Endothelial cell of umbilical vein (primary cell): ENCODE measurements at regions not wholly inside any gene's neighbourhood (a gene's known extent, or its start where the extent isn't known, plus 50 kb on each side); places are given as distances from the start of the nearest gene placed in this dataset.

ENCODE experiments used
- BruUV-seq: library from RNA; stranded (reverse); fragments of 400-500 nt; replicated peaks from 2 replicates; lab custom pipeline; 2021; lab: Mats Ljungman, UMichigan
- CTCF ChIA-PET: fragments of 300-600, 350-600 bp; sonication (Branson Sonifier 250); formaldehyde crosslinking; loops from one replicate; lab custom pipeline; 2021; ENCODE audit warnings: antibody characterized with exemption, inconsistent platforms; lab: Charles Lee
- POLR2A ChIA-PET: fragments of 300-600, 350-600 bp; sonication (Branson Sonifier 250); formaldehyde crosslinking; loops from one replicate; lab custom pipeline; 2021; ENCODE audit warnings: antibody characterized with exemption, inconsistent platforms; lab: Charles Lee
- DNase-seq: peaks from one replicate; pipeline ENCODE4 v3.0.0-alpha.2; 2011; ENCODE audit warnings: low read depth, low spot score
- FAIRE-seq: peaks from 2 replicates; lab custom pipeline; 2011; peaks lifted over from hg19 to GRCh38; lab: Jason Lieb, UNC
- H2AFZ ChIP-seq: 2 replicates; pipeline ENCODE4 v1.6.0; 2012; ENCODE audit warnings: low read depth, low read length, control low read depth, inconsistent platforms
- H3K27ac ChIP-seq: 2 replicates; pipeline ENCODE4 v1.5.1; 2011; ENCODE audit warnings: low read depth, mild to moderate bottlenecking, control low read depth, low read length, moderate library complexity; ENCODE audit not compliant: insufficient read depth
- H3K27me3 ChIP-seq, 2 experiments: 2 replicates each; pipeline versions ENCODE4 v1.6.0 to v1.6.1; 2011; ENCODE audit warnings: low read length in 2 of 2, mixed read lengths in 1 of 2; ENCODE audit not compliant: control insufficient read depth in 2 of 2, insufficient read depth in 2 of 2
- H3K36me3 ChIP-seq, 2 experiments: 2 replicates in 1 of 2; 3 replicates in 1 of 2; pipeline ENCODE4 v1.5.1; 2011; ENCODE audit warnings: low read length in 2 of 2, mild to moderate bottlenecking in 1 of 2, moderate library complexity in 1 of 2; ENCODE audit not compliant: control insufficient read depth in 2 of 2, insufficient read depth in 2 of 2; ENCODE audit errors: extremely low read depth in 1 of 2
- H3K4me1 ChIP-seq: 3 replicates; pipeline ENCODE4 v1.5.1; 2011; ENCODE audit warnings: mild to moderate bottlenecking, low read length; ENCODE audit not compliant: control insufficient read depth, insufficient read depth; ENCODE audit errors: extremely low read depth
- H3K4me2 ChIP-seq: 2 replicates; pipeline ENCODE4 v1.6.1; 2011; ENCODE audit warnings: low read length, control low read depth, mixed read lengths; ENCODE audit not compliant: insufficient read depth
- H3K4me3 ChIP-seq, 3 experiments: fragments of 200-600 bp in 1 of 3; sonication (generic), shearing (Covaris generic) in 1 of 3; replicated peaks in 1 of 3; 2 replicates each; pipeline ENCODE4 v1.5.1; 2011 to 2016; ENCODE audit warnings: control low read depth in 3 of 3, low read length in 3 of 3, mild to moderate bottlenecking in 2 of 3, inconsistent platforms in 1 of 3, low read depth in 1 of 3, moderate library complexity in 1 of 3; ENCODE audit not compliant: insufficient read depth in 1 of 3
- H3K79me2 ChIP-seq: 2 replicates; pipeline ENCODE4 v1.6.0; 2012; ENCODE audit warnings: low read length, inconsistent platforms; ENCODE audit not compliant: control insufficient read depth, insufficient read depth
- H3K9ac ChIP-seq: replicated peaks from 2 replicates; pipeline ENCODE3; 2011; ENCODE audit warnings: low read length, control low read depth; ENCODE audit not compliant: insufficient read depth; ENCODE audit errors: extremely low read depth
- H3K9me1 ChIP-seq: replicated peaks from 3 replicates; pipeline ENCODE4 v1.6.0; 2011; ENCODE audit warnings: mild to moderate bottlenecking, low read length; ENCODE audit not compliant: control insufficient read depth, insufficient read depth; ENCODE audit errors: extremely low read depth
- H3K9me3 ChIP-seq: replicated peaks from 2 replicates; pipeline ENCODE4 v1.5.1; 2012; ENCODE audit warnings: low read length, inconsistent platforms; ENCODE audit not compliant: control insufficient read depth, insufficient read depth
- H4K20me1 ChIP-seq: replicated peaks from 2 replicates; pipeline ENCODE3; 2011; ENCODE audit warnings: mild to moderate bottlenecking, low read length; ENCODE audit not compliant: control insufficient read depth, insufficient read depth; ENCODE audit errors: extremely low read depth
- EZH2 ChIP-seq: IDR thresholded peaks from 2 replicates; pipeline ENCODE4 v1.6.1; 2012; ENCODE audit warnings: borderline replicate concordance, low read depth, mild to moderate bottlenecking, moderate library complexity, low read length, inconsistent platforms; ENCODE audit not compliant: severe bottlenecking
- FOS ChIP-seq: IDR thresholded peaks from 2 replicates; pipeline ENCODE4 v1.6.1; 2011; ENCODE audit warnings: mild to moderate bottlenecking, low read length, moderate library complexity, borderline replicate concordance; ENCODE audit not compliant: insufficient read depth
- GATA2 ChIP-seq: IDR thresholded peaks from 2 replicates; pipeline ENCODE4 v1.7.0; 2011; ENCODE audit warnings: low read depth, mild to moderate bottlenecking, moderate library complexity, mixed read lengths, low read length; ENCODE audit not compliant: insufficient read length, insufficient read depth
- JUN ChIP-seq: IDR thresholded peaks from 2 replicates; pipeline ENCODE4 v1.6.1; 2011; ENCODE audit warnings: borderline replicate concordance, low read depth; ENCODE audit not compliant: insufficient read length, insufficient read depth
- MYC ChIP-seq: IDR thresholded peaks from one replicate; pipeline ENCODE4 v1.6.1; 2011; ENCODE audit warnings: mild to moderate bottlenecking, low read depth, low read length
- POLR2A ChIP-seq: IDR thresholded peaks from 2 replicates; pipeline ENCODE4 v1.6.1; 2012; ENCODE audit warnings: low read depth, mild to moderate bottlenecking, control low read depth, low read length
- POLR2AphosphoS5 ChIP-seq: IDR thresholded peaks from 2 replicates; pipeline ENCODE4 v1.6.1; 2012; ENCODE audit warnings: low read depth, mild to moderate bottlenecking, control low read depth, low read length, moderate library complexity; ENCODE audit not compliant: insufficient read depth
- dilution Hi-C: fragments of 300-500 bp; cut with MboI; formaldehyde crosslinking; loops from one replicate; pipeline ENCODE4 v1.15.0; 2019; ENCODE audit warnings: low sequenced_read_pairs; ENCODE audit not compliant: extremely low pct_ligation_motif_present
- intact Hi-C: fragments of 100-400 bp; cut with micrococcal nuclease; formaldehyde crosslinking; loops from one replicate; pipeline ENCODE4 v1.10.0; 2022
- TF ChIP-seq, protein P1 (sequence below), 2 donors: IDR thresholded peaks; 1 replicate in 1 of 2; 2 replicates in 1 of 2; pipeline ENCODE4 v1.5.1; 2011; ENCODE audit warnings: low read length in 2 of 2, mild to moderate bottlenecking in 2 of 2, moderate library complexity in 2 of 2, control low read depth in 1 of 2, inconsistent platforms in 1 of 2, low read depth in 1 of 2; ENCODE audit not compliant: insufficient read depth in 1 of 2; ENCODE audit errors: extremely low read depth in 1 of 2
- TF ChIP-seq, protein P2 (sequence below): IDR thresholded peaks from 2 replicates; pipeline ENCODE4 v1.6.1; 2011; ENCODE audit not compliant: insufficient read depth, insufficient read length

DNA sequence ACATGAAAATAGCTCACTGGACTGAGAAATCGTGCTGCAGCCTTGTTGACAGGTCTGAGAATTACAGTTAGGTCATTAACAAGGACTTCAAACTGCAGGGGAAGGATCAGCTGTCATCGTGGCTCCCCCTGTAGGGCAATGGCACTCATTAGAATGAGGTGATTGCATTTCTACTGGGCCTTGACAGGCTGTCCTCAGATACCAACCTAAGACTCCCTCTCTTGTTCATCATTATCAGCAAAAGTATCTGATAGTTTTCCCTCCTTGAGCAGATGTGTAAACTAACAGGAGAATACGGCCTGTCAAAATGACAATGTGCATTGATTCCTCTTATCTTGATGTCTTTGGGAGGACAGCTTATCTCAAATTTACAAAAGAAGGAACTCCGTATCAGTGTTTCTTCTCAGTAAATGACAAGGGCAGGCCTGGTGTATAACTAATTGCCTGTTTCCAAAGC is 648.5 kb upstream of the LRRN3 start:
- Histone ChIP-seq H3K36me3 (no peaks in the 10 kb centered on the region), H3K79me2 (no peaks in the 10 kb centered on the region), H3K4me3 (no peak overlapping the region), H3K9ac (no peak overlapping the region), H2AFZ (no peak overlapping the region), H3K4me2 (no peak overlapping the region), H3K27ac (no peak overlapping the region), H3K9me3 (no peaks in the 10 kb centered on the region), H3K9me1 (no peaks in the 10 kb centered on the region), H3K4me1 (no peaks in the 10 kb centered on the region), H4K20me1 (no peaks in the 10 kb centered on the region), H3K27me3 (no peaks in the 10 kb centered on the region)
- dilution Hi-C loops = no loop called here
- TF ChIP-seq POLR2A = no peak
- TF ChIP-seq, protein P1, sequence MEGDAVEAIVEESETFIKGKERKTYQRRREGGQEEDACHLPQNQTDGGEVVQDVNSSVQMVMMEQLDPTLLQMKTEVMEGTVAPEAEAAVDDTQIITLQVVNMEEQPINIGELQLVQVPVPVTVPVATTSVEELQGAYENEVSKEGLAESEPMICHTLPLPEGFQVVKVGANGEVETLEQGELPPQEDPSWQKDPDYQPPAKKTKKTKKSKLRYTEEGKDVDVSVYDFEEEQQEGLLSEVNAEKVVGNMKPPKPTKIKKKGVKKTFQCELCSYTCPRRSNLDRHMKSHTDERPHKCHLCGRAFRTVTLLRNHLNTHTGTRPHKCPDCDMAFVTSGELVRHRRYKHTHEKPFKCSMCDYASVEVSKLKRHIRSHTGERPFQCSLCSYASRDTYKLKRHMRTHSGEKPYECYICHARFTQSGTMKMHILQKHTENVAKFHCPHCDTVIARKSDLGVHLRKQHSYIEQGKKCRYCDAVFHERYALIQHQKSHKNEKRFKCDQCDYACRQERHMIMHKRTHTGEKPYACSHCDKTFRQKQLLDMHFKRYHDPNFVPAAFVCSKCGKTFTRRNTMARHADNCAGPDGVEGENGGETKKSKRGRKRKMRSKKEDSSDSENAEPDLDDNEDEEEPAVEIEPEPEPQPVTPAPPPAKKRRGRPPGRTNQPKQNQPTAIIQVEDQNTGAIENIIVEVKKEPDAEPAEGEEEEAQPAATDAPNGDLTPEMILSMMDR (IDR thresholded peaks at IDR 0.05; ENCODE audit: extremely low read depth in 1 of 2, insufficient read depth in 1 of 2, low read depth in 1 of 2, low read length in 2 of 2) = peak; percentile 64 to 81
- ChIA-PET POLR2A (no interaction called here), CTCF (interaction anchor here (0.7 to 3.0 kb wide), 13 partner anchors 9 to 1828 kb away, joined by 3 to 49 read pairs (median 4); no protein-coding TSS in a partner anchor)
- intact Hi-C loops = loop anchor here (1.0 to 10.0 kb wide), 5 partner anchors 352 to 1830 kb away; partner anchors contain the start of gene LRRN3
- peak; percentile 68 for FAIRE-seq
- no TSS peak for BruUV-seq
- DNase-seq = peak; percentile 68

DNA sequence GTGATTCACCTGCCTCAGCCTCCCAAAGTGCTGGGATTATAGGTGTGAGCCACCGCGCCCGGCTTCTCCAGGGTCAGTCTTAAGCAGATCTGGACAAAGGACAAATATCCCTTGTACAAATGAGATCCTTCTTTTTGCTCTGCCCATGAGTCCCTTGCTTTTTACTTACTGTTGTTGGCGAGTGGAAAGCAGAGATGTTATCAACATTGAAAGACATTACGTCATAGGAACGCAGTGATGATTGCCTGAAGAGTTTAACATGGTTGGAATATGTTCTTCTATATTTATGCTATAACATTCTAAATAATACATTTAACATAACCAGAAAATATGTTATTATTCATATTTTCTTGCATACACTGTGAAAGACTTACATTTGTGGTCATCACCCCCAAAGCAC is 644.3 kb upstream of the LRRN3 start:
- no TSS peak for BruUV-seq
- no peak for TF ChIP-seq JUN
- TF ChIP-seq, protein P1 (IDR thresholded peaks at IDR 0.05; ENCODE audit: extremely low read depth in 1 of 2, insufficient read depth in 1 of 2, low read depth in 1 of 2, low read length in 2 of 2) = no peak
- TF ChIP-seq POLR2A = no peak
- TF ChIP-seq MYC = no peak
- TF ChIP-seq, protein P2, sequence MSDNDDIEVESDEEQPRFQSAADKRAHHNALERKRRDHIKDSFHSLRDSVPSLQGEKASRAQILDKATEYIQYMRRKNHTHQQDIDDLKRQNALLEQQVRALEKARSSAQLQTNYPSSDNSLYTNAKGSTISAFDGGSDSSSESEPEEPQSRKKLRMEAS = no peak
- no peak for TF ChIP-seq POLR2AphosphoS5
- no peak for TF ChIP-seq GATA2
- TF ChIP-seq FOS = no peak
- no peak for TF ChIP-seq EZH2
- no peaks in the 10 kb centered on the region for H4K20me1 ChIP-seq
- H3K36me3 ChIP-seq = no peaks in the 10 kb centered on the region
- H3K4me1 ChIP-seq = no peaks in the 10 kb centered on the region
- intact Hi-C loops = loop anchor here (10.0 kb wide), 1 partner anchor 648 kb away; the partner anchor contains the start of gene LRRN3
- H2AFZ ChIP-seq = no peak overlapping the region
- dilution Hi-C loops = no loop called here
- no peak overlapping the region for H3K9ac ChIP-seq
- no peak overlapping the region for H3K27ac ChIP-seq
- no peaks in the 10 kb centered on the region for H3K9me1 ChIP-seq
- no peak overlapping the region for H3K4me3 ChIP-seq
- no peaks in the 10 kb centered on the region for H3K27me3 ChIP-seq
- H3K79me2 ChIP-seq = no peaks in the 10 kb centered on the region
- POLR2A ChIA-PET = no interaction called here
- CTCF ChIA-PET = interaction anchor here (1.4 kb wide), 1 partner anchor 15 kb away, joined by 3 read pairs; no protein-coding TSS in a partner anchor
- no peak for FAIRE-seq
- H3K9me3 ChIP-seq = no peaks in the 10 kb centered on the region
- H3K4me2 ChIP-seq = no peak overlapping the region
- DNase-seq = no peak
